Adrenal gland (tissue), 9 donors: ENCODE measurements at regions not wholly inside any gene's neighbourhood (a gene's known extent, or its start where the extent isn't known, plus 50 kb on each side); places are given as distances from the start of the nearest gene placed in this dataset.
A peak's percentile ranks its signal among the peaks of the same experiment; 100 is the strongest.

Source experiments
- DNase-seq, 7 donors: peaks; one replicate each; pipeline ENCODE4 v3.0.0-alpha.2; 2019 to 2020
- H3K27ac ChIP-seq, 5 donors: fragments of 200-600 bp; sonication (generic) in 4 of 5; 1 replicate in 3 of 5; 2 replicates in 2 of 5; pipeline versions ENCODE4 v1.5.1 to v1.8.0; 2016 to 2020; ENCODE audit warnings: mild to moderate bottlenecking in 1 of 5
- H3K27me3 ChIP-seq: fragments of 200-600 bp; 2 replicates; pipeline ENCODE4 v1.8.0; 2021
- H3K36me3 ChIP-seq, 2 donors: fragments of 200-600 bp; replicated peaks in 1 of 2; 1 replicate in 1 of 2; 2 replicates in 1 of 2; pipeline versions ENCODE4 v1.5.1 to v1.8.0; 2018 to 2022
- H3K4me1 ChIP-seq, 2 donors: fragments of 200-600 bp; replicated peaks in 1 of 2; 1 replicate in 1 of 2; 2 replicates in 1 of 2; pipeline versions ENCODE4 v1.5.1 to v1.8.0; 2018 to 2021
- H3K4me3 ChIP-seq, 4 donors: fragments of 200-600 bp; sonication (generic) in 3 of 4; one replicate each; pipeline ENCODE4 v1.5.1; 2016 to 2018
- H3K9me3 ChIP-seq, 3 donors: fragments of 200-600 bp; sonication (generic) in 1 of 3; replicated peaks in 1 of 3; 1 replicate in 2 of 3; 2 replicates in 1 of 3; pipeline versions ENCODE4 v1.5.1 to v1.8.0; 2016 to 2021
- CTCF ChIP-seq, 6 experiments: fragments of 450-650 bp in 4 of 6; fragments of 200-600 bp in 2 of 6; sonication (generic) in 1 of 6; IDR thresholded peaks; 1 replicate in 5 of 6; 2 replicates in 1 of 6; pipeline versions ENCODE4 v1.5.1 to v1.8.0; 2016 to 2021; ENCODE audit warnings: antibody characterized with exemption in 6 of 6, mild to moderate bottlenecking in 2 of 6, moderate library complexity in 1 of 6
- POLR2A ChIP-seq, 2 donors: fragments of 450-650 bp; IDR thresholded peaks; one replicate each; pipeline ENCODE4 v1.6.1; 2017; ENCODE audit warnings: antibody characterized with exemption in 2 of 2, mild to moderate bottlenecking in 2 of 2, moderate library complexity in 1 of 2
- WGBS, 4 donors: extraction: QIAGEN DNeasy Blood & Tissue Kit in 2 of 4; methylation state at CpG; one replicate each; pipeline versions ENCODE4 v1.1.5 to v1.1.7; 2013 to 2017; 5-methylcytosine and 5-hydroxymethylcytosine counted together
- intact Hi-C, 2 donors: fragments of 100-400 bp; cut with DNase I; formaldehyde crosslinking; loops; one replicate each; pipeline versions ENCODE4 v1.14.1 to v1.15.0; 2022 to 2023
- donor health status: healthy with polysubstance abuse.
- donor health status: Bipolar disorder and iron deficiency.
- donor health status: DM: yes; HTN: yes; CAD: no.
- donor health status: DM: no; HTN: no; CAD: no.
- donor health status: DM: no; HTN: no; CAD: no.

DNA sequence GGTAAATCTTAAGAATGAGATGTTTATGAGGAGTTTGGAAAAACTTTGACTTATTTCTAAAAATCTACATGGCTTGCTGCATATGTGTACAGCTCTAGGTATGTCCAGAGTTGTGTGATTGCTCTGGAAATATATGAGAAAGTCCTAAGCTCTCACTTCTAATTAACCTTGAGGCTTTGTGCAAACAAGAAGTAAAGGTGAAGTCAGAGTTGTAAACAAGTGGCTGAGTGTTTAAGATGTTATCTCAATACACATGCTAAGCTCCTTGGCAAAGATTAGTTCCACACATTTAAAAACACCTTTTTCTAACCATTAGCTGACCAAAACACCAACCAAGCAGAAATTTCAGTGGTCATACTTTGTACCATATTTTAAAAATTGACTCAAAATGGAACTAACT, 684.2 kb downstream of the HTR1B start:
- peaks cover 0 to 8% of the 10 kb centered on the region in 2 donors for H3K4me1 ChIP-seq
- no peaks in the 10 kb centered on the region for H3K27me3 ChIP-seq
- intact Hi-C loops = no loop called here
- no peak for TF ChIP-seq POLR2A (IDR thresholded peaks at IDR 0.05)
- TF ChIP-seq CTCF (IDR thresholded peaks at IDR 0.05) = no peak
- no peaks in the 10 kb centered on the region for H3K36me3 ChIP-seq
- no peaks in the 10 kb centered on the region for H3K9me3 ChIP-seq
- DNase-seq = no peak
- no peak overlapping the region for H3K27ac ChIP-seq
- no peak overlapping the region for H3K4me3 ChIP-seq

- DNase-seq = no peak
- peaks cover 0 to 8% of the 10 kb centered on the region in 2 donors for H3K4me1 ChIP-seq
- H3K4me3 ChIP-seq = peak overlapping the region in 1 of 4 donors; percentile 57
- no peaks in the 10 kb centered on the region for H3K9me3 ChIP-seq
- peak overlapping the region in 1 of 5 donors; percentile 31 for H3K27ac ChIP-seq
- H3K36me3 ChIP-seq = no peaks in the 10 kb centered on the region
- no peaks in the 10 kb centered on the region for H3K27me3 ChIP-seq
- no peak for TF ChIP-seq CTCF (IDR thresholded peaks at IDR 0.05)
- TF ChIP-seq POLR2A (IDR thresholded peaks at IDR 0.05) = no peak
- 36 to 44% (median 40%) methylated on average over 1 of the region's 1 CpG for WGBS, 4 donors
- intact Hi-C loops = no loop called here
These were observed 686.4 kb downstream of the HTR1B start for GRCh38 chr6:76776876-76777275.

DNA sequence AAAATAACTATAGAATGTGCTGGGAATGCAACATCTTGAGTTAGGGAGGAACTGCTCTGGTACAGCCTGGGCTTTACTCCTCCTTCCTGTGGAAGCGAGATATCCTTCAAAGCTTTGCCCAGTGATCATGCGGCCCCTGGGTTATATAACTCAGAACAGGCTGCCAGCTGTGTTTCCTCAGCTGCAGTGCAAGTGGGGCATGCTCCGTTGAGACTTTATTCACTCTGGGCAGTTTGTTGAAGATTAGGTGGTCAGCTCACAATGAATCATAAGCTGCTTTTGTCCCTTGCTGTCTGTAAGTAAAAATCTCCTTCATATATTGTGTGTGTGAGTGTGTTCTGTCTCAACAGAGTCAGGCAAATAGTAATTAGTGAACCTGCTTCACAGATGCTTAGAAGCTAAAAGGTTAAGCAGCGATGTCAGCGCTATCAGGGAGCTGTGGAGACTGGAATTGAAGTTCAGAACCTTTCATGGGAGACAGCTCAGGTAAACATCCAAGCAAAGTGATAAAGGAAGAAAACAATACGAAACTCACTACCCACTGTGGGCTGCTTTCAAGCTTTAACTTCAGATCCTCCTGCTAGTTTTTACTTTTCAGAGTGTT, 688.4 kb downstream of the HTR1B start:
- TF ChIP-seq POLR2A (IDR thresholded peaks at IDR 0.05) (peak; percentile 35 to 74), CTCF (IDR thresholded peaks at IDR 0.05) (no peak)
- Histone ChIP-seq H3K27ac (peak overlapping the region in 2 of 5 donors; percentile 57 to 68), H3K9me3 (no peaks in the 10 kb centered on the region), H3K4me1 (peaks cover 0 to 8% of the 10 kb centered on the region in 2 donors), H3K27me3 (no peaks in the 10 kb centered on the region), H3K4me3 (peak overlapping the region in 3 of 4 donors; percentile 0 to 57 (median 11)), H3K36me3 (no peaks in the 10 kb centered on the region)
- 21 to 35% (median 25%) methylated on average over 3 to 6 of the region's 6 CpGs for WGBS, 4 donors
- peak; percentile 64 to 85 (median 70) for DNase-seq
- intact Hi-C loops = no loop called here

GRCh38 chr6:76772951-76773350, 690.3 kb downstream of the HTR1B start:
- Histone ChIP-seq H3K4me1 (peaks cover 5 to 22% of the 10 kb centered on the region in 2 donors), H3K36me3 (no peaks in the 10 kb centered on the region), H3K4me3 (no peak overlapping the region), H3K27me3 (no peaks in the 10 kb centered on the region), H3K9me3 (no peaks in the 10 kb centered on the region), H3K27ac (no peak overlapping the region)
- TF ChIP-seq CTCF (IDR thresholded peaks at IDR 0.05) (no peak), POLR2A (IDR thresholded peaks at IDR 0.05) (no peak)
- no peak for DNase-seq
- WGBS, 4 donors = 3 to 55% (median 42%) methylated on average over 2 of the region's 2 CpGs
- intact Hi-C loops = no loop called here
